ENCODE measurements at regions not wholly inside any gene's neighbourhood (a gene's known extent, or its start where the extent isn't known, plus 50 kb on each side); places are given as distances from the start of the nearest gene placed in this dataset.

DNA sequence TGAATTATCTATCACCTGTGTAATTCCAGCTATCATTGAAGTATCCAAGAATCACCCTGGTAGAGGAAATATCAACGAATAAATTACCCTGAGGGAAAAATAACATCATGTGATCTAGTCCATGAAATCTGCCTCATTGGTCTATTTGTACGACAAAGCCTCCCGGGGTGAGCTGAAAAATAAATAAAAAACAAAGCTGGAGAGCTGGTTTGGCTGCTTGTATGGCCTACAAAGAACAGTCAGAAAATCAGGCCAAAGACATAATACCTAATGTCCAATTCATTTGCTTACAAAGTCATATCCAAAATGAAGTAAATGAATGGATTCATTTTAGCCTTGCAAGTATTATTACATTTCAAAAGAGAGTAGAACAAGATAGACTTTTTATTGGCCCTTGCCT, 449.9 kb downstream of the KLF12 start:
- no peak for TF ChIP-seq POLR2A (IDR thresholded peaks at IDR 0.05; ENCODE audit: low read length)
- no peak for TF ChIP-seq GATA1 (IDR thresholded peaks at IDR 0.05; ENCODE audit: low read depth, low read length)
- no peak for DNase-seq

DNA sequence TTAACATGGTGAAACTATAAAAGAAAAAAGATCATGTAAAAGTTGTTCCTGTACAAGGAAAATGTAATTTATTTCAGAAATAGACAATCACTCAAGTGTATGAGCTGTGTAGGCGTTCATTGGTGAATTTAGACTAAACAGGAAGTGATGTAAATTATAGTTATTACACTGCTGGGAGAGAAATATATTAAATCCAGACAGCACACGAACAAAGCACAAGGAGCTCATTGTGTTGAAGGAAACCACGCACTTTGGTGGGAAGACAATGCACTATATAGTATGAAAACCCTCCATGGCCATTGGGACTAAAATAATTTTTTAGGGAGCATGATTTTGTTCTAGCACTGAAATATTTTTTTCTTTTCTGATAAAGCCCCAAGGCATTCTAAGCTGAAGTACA, 450.5 kb downstream of the KLF12 start:
- no peak for TF ChIP-seq POLR2A (IDR thresholded peaks at IDR 0.05; ENCODE audit: low read length)
- no peak for TF ChIP-seq GATA1 (IDR thresholded peaks at IDR 0.05; ENCODE audit: low read depth, low read length)
- no peak for DNase-seq

DNA sequence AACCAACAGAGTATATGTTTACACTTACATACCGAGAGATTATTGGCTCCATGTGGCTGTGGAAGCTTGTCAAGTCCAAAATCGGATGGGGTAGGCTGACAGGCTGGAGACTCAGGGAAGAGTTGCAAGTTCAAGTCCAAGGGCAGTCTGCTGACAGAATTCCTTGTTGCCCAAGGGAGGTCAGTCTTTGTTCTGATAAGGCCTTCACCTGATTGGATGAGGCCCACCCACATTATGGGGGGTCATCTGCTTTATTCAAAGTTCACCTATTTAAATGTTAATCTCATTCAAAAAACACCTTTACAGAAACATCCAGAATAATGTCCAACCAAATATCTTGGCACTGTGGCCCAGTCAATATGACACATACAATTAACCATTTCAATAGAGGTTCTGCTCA, 452.4 kb downstream of the KLF12 start:
- DNase-seq = no peak
- TF ChIP-seq GATA1 (IDR thresholded peaks at IDR 0.05; ENCODE audit: low read depth, low read length) (no peak), POLR2A (IDR thresholded peaks at IDR 0.05; ENCODE audit: low read length) (no peak)

DNA sequence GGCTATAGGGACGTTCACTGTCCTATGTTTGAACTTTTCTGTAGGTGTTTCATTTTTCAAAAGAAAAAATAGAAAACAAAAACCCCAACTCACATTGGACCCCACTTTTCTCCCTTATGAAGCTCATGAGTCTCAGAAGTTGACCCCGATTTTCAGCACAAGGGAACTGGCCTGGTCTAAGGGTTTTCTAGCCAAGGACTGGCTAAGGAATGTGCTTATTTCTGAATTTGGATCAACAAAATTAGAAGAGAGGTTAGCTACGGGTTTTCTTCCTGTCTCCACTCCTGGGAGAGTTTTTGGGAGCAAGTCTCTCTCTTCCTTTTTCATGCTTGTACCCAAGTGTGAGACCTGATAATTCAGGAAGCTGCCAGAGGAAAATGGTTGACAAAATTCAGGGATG, 453.2 kb downstream of the KLF12 start:
- TF ChIP-seq GATA1 (IDR thresholded peaks at IDR 0.05; ENCODE audit: low read depth, low read length) (no peak), POLR2A (IDR thresholded peaks at IDR 0.05; ENCODE audit: low read length) (no peak)
- DNase-seq = no peak

DNA sequence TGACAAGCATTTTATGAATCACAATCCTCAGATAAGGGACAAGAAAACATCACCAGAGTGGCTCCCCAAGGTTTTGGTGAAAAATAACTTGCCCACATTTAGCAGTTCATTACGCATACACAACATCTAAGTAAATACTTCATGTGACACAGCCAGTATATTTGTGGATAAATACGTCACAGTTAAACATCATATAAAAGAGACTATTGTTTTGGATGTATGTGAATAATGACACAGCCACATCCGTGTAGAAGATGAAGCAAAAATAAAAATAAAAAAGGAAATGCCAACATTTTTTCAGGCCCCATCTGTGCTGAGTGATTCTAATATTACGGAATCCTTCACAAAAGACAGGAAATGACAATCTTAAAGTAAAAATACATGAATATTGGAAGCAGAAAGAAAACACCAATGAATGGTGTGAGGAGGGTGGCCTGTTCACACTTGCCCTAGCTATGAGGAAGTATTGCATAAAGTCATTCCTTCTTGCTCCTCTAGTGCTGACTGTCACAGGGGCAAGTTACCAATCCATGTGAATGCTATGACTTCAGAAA, 457.1 kb downstream of the KLF12 start:
- TF ChIP-seq GATA1 (IDR thresholded peaks at IDR 0.05; ENCODE audit: low read depth, low read length) (no peak), POLR2A (IDR thresholded peaks at IDR 0.05; ENCODE audit: low read length) (no peak)
- DNase-seq = no peak

DNA sequence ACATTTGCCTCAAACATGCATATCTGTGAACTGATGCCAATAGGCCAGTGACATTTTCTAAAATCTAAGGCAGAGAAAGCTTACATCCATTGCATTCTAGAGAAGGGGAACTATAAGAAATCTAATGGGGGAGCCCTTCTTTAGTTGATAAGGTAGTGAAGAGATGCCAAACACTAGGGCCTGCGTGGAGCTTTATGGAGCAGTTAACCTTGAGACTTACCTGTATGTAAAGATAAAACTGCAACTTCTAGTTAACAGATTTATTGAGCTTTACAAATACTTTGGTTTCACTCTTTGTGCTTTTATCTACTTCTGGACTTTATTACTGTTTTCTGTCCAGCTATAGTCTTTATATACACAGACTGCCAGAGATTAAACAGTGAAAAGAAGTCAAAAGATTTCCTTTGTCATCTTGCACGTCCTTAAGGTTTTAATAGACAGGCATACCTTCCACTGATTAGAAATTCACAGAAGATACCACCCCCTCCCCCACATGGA, 457.6 kb downstream of the KLF12 start:
- TF ChIP-seq POLR2A (IDR thresholded peaks at IDR 0.05; ENCODE audit: low read length) (no peak), GATA1 (IDR thresholded peaks at IDR 0.05; ENCODE audit: low read depth, low read length) (no peak)
- DNase-seq = no peak

DNA sequence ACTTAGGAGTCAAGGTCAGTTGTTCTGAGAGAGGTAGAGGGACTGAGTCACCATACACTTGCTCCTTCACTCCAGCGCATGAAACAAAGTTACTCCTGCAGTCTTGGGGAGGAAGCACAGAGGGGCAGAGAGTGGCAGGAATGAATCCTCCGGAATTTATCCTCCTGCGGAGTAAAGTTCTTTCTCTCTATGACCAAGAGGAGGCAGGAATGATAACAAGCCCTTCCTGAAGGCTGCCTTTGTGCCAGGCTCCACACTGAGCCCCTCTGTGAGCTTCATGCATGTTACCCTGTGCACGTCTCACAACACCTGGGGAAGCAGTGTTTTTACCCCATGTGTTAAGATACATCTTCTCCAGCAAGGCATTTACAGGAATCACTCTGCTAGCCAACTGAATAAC, 458.4 kb downstream of the KLF12 start:
- DNase-seq = no peak
- no peak for TF ChIP-seq POLR2A (IDR thresholded peaks at IDR 0.05; ENCODE audit: low read length)
- no peak for TF ChIP-seq GATA1 (IDR thresholded peaks at IDR 0.05; ENCODE audit: low read depth, low read length)

DNA sequence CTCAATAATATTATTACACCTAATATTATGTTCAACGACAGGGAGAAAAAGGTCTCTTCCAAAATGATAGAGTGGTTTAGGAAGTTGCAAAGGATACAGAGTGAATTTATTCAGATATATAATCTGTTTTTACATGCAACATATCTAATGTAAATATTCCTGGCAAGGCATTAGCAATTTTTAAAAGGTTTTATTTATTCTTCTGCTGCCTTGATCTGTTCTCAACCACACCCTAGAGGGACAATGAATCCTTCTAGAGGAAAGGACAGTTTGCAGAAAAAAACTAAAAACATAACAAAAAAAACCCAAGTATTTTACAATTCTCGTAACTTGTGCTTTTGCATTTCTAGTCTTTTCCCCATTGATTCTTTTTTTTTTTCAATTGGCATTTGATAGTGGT, 459.6 kb downstream of the KLF12 start:
- TF ChIP-seq GATA1 (IDR thresholded peaks at IDR 0.05; ENCODE audit: low read depth, low read length) (no peak), POLR2A (IDR thresholded peaks at IDR 0.05; ENCODE audit: low read length) (no peak)
- no peak for DNase-seq

DNA sequence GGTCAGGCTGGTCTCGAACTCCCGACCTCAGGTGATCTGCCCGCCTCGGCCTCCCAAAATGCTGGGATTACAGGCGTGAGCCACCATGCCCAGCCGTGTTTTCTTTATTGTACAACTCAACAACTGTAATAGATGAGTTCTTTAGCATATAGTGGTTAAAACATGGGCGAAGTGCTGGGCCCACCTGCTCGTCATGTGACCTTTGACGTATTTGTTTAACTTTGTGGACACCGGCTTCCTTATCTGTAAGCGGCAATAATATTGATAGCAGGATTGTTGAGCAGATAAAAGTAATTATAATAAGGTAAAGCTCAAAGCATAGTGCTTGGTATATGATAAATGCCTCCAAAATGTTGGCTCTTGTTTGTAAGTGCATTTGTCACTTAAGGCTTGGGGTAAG, 460.3 kb downstream of the KLF12 start:
- DNase-seq = no peak
- TF ChIP-seq GATA1 (IDR thresholded peaks at IDR 0.05; ENCODE audit: low read depth, low read length) = no peak
- TF ChIP-seq POLR2A (IDR thresholded peaks at IDR 0.05; ENCODE audit: low read length) = no peak

DNA sequence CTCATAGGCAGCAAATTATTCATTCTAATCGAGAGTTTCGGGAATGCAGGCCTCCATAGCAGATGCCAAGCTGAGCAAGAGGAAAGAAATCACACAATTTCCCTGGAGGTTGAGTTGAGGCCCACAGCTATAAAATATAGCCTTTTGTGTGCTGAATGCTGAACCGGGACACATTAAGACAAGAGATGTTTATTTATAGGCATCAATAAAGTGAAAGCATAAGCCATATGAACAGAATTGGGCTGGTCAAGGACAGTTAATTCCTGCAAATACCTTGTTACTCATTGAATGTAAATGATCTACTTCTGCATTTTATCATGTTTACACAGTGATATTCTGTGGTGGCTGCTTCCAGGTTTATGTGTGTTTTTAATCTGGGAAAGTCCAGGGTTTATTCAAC, 461.7 kb downstream of the KLF12 start:
- TF ChIP-seq POLR2A (IDR thresholded peaks at IDR 0.05; ENCODE audit: low read length) (no peak), GATA1 (IDR thresholded peaks at IDR 0.05; ENCODE audit: low read depth, low read length) (no peak)
- no peak for DNase-seq

DNA sequence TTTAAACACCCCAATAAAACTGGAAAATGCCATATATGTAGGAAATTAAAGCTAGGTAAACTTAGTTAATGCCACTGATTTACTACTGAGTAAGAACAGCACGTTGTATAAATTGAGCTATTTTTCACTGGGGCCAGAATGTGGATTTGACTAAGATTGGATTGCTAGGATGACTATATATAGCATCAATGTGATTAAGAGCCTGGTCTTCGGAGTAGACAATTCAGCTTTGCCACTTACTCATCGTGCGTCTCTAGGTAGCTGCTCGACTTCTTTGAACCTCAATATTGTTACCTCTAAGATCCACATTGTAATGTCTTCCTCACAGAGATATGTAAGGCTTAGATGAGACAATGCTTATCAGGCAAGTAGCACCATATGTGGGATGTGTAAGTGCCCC, 462.5 kb downstream of the KLF12 start:
- DNase-seq = no peak
- TF ChIP-seq POLR2A (IDR thresholded peaks at IDR 0.05; ENCODE audit: low read length) = no peak
- TF ChIP-seq GATA1 (IDR thresholded peaks at IDR 0.05; ENCODE audit: low read depth, low read length) = no peak

DNA sequence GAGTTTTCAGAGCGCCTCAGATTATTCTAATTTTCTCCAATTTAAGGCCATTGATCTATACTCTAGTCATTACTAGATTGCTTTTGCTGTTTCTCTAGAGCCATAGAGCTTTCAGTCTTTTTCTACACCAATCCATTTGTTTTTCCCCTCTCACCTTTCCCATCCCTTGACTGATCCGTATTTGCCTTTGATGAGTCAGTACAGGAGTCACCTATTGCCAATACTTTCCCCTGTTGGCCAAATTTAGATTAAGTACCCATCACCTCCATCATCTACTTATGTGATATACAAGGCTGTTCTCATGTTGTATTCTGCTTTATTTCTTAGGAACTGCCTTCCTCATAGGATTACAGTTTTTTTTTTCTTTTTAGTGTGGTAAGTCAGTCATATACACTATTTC, 463.2 kb downstream of the KLF12 start:
- TF ChIP-seq POLR2A (IDR thresholded peaks at IDR 0.05; ENCODE audit: low read length) (no peak), GATA1 (IDR thresholded peaks at IDR 0.05; ENCODE audit: low read depth, low read length) (no peak)
- no peak for DNase-seq

DNA sequence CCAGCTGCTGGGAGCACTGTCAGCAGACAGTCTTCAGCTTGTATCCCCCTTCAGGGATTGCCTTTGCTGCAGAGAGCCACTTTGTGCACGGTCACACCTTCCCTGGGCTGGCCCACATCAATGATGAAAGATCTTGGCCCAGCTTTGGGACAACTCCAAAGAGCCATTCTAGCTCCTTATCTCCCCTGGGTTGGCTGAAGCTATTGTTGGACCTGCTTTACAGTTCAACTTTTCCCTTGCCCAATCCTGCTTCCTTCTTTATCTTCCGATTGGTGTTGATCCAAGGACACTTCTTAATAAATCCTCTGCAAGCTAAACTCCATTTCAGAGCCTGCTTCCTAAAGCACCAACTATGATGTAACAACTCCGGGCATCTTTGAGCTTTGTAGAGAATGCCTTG, 466.4 kb downstream of the KLF12 start:
- no peak for TF ChIP-seq GATA1 (IDR thresholded peaks at IDR 0.05; ENCODE audit: low read depth, low read length)
- TF ChIP-seq POLR2A (IDR thresholded peaks at IDR 0.05; ENCODE audit: low read length) = no peak
- no peak for DNase-seq

DNA sequence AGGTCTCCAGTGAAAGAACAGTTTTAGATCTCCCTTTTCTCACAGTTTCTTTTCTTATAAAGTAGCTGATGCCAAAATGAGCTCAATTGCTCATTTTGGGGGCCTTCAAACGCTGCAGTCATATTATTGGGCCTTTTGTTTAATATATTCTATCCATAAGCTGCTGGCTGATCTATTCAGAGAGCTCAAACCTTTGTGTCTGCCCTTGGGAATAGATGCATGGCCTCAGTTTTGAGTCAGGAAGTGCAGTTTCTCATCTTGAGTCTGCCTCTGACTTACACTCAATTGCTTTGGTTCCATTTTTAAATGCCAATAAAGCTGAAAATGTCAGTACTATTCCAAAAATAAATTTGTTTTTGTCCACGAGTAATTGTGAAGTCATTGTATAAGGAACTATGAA, 468.9 kb downstream of the KLF12 start:
- DNase-seq = no peak
- TF ChIP-seq POLR2A (IDR thresholded peaks at IDR 0.05; ENCODE audit: low read length) (no peak), GATA1 (IDR thresholded peaks at IDR 0.05; ENCODE audit: low read depth, low read length) (no peak)

DNA sequence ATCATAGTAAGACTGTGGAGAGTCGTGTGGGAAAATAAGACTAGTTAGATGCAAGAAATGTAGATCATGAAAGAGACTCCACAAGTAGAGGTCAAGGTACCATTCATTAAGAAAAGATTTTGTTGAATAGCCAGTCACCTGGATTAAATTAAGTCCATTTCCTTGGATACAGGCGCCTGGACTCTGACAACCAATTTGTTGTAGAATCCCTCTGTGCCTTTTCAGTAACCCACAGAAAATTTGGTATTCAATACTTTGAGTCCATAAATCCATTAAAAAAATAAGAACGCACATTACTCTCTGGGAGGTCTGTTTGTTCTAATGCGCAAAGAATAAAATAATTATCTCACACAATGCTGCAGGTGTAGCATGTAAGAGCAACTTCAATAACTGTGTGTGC, 469.4 kb downstream of the KLF12 start:
- TF ChIP-seq POLR2A (IDR thresholded peaks at IDR 0.05; ENCODE audit: low read length) (no peak), GATA1 (IDR thresholded peaks at IDR 0.05; ENCODE audit: low read depth, low read length) (no peak)
- no peak for DNase-seq

DNA sequence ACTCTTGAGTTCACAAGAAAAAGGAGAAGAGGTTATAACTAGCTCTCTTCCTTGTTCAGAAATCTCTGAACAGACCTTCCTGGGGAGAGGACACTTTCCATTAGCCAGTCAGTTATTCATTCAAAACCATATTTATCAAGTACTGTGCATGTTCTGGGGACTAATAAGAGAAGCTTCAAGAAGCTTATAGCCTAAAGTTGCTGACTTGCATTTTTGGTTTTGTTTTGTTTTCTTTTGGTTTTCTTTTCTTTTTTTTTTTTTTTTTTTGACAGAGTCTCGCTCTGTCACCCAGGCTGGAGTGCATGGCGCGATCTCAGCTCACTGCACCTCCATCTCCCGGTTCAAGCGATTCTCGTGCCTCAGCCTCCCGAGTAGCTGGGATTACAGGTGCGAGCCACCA, 471.4 kb downstream of the KLF12 start:
- DNase-seq = no peak
- TF ChIP-seq POLR2A (IDR thresholded peaks at IDR 0.05; ENCODE audit: low read length) (no peak), GATA1 (IDR thresholded peaks at IDR 0.05; ENCODE audit: low read depth, low read length) (no peak)
